ENCODE measurements at regions not wholly inside any gene's neighbourhood (a gene's known extent, or its start where the extent isn't known, plus 50 kb on each side); places are given as distances from the start of the nearest gene placed in this dataset.

- no peak for TF ChIP-seq ZFP91 (CRISPR knock-in tag; IDR thresholded peaks at IDR 0.05)
- TF ChIP-seq RFX1 (IDR thresholded peaks at IDR 0.05): no peak
- no peak for TF ChIP-seq ZNF282 (CRISPR knock-in tag; IDR thresholded peaks at IDR 0.05)
- TF ChIP-seq, protein P1, sequence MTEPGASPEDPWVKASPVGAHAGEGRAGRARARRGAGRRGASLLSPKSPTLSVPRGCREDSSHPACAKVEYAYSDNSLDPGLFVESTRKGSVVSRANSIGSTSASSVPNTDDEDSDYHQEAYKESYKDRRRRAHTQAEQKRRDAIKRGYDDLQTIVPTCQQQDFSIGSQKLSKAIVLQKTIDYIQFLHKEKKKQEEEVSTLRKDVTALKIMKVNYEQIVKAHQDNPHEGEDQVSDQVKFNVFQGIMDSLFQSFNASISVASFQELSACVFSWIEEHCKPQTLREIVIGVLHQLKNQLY (CRISPR knock-in tag; conservative IDR thresholded peaks at IDR 0.05): no peak
These were observed 960.5 kb downstream of the RPA4 start (continued) for GRCh38 chrX:97844161-97844560.

GRCh38 chrX:97844943-97845342 is 961.2 kb downstream of the RPA4 start:
- no peak for TF ChIP-seq ZNF551 (CRISPR knock-in tag; IDR thresholded peaks at IDR 0.05)
- TF ChIP-seq ZNF354B (CRISPR knock-in tag; IDR thresholded peaks at IDR 0.05): no peak
- TF ChIP-seq, protein P2, sequence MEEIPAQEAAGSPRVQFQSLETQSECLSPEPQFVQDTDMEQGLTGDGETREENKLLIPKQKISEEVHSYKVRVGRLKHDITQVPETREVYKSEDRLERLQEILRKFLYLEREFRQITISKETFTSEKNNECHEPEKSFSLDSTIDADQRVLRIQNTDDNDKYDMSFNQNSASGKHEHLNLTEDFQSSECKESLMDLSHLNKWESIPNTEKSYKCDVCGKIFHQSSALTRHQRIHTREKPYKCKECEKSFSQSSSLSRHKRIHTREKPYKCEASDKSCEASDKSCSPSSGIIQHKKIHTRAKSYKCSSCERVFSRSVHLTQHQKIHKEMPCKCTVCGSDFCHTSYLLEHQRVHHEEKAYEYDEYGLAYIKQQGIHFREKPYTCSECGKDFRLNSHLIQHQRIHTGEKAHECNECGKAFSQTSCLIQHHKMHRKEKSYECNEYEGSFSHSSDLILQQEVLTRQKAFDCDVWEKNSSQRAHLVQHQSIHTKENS (CRISPR knock-in tag; IDR thresholded peaks at IDR 0.05): no peak
- TF ChIP-seq JUN (IDR thresholded peaks at IDR 0.05; ENCODE audit: borderline replicate concordance, low read depth, low read length): no peak
- no peak for TF ChIP-seq JUN (CRISPR knock-in tag; IDR thresholded peaks at IDR 0.05; ENCODE audit: borderline replicate concordance)
- TF ChIP-seq CHCHD3 (CRISPR knock-in tag; IDR thresholded peaks at IDR 0.05): no peak
- TF ChIP-seq HEY1 (CRISPR knock-in tag; IDR thresholded peaks at IDR 0.05; ENCODE audit: borderline replicate concordance): no peak
- TF ChIP-seq NFRKB (IDR thresholded peaks at IDR 0.05; ENCODE audit: low read depth): no peak
- TF ChIP-seq POLR2B (IDR thresholded peaks at IDR 0.05; ENCODE audit: low read depth, partially characterized antibody): no peak
- TF ChIP-seq POLR3G (IDR thresholded peaks at IDR 0.05; ENCODE audit: extremely low read depth, insufficient read length, insufficient replicate concordance): no peak
- no peak for TF ChIP-seq ZNF449 (CRISPR knock-in tag; IDR thresholded peaks at IDR 0.05)
- TF ChIP-seq NR2F6 (CRISPR knock-in tag; IDR thresholded peaks at IDR 0.05): no peak
- Histone ChIP-seq H3K9me1 (ENCODE audit: control insufficient read depth, insufficient read depth, low read length) (no peaks in the 10 kb centered on the region), H3K4me1 (replicated peaks in 1 of 2; ENCODE audit: control insufficient read depth in 2 of 2, insufficient read depth in 2 of 2, low read length in 2 of 2) (no peaks in the 10 kb centered on the region), H4K20me1 (replicated peaks; ENCODE audit: control insufficient read depth, insufficient read depth, low read length) (no peaks in the 10 kb centered on the region), H3K9me3 (replicated peaks; ENCODE audit: control insufficient read depth, insufficient read depth, low read depth, low read length) (no peaks in the 10 kb centered on the region), H3K9ac (ENCODE audit: insufficient read depth in 1 of 2, low read depth in 2 of 2, low read length in 2 of 2) (no peak overlapping the region), H3K79me2 (ENCODE audit: control insufficient read depth, insufficient read depth, low read length) (no peaks in the 10 kb centered on the region), H3K4me2 (ENCODE audit: insufficient read depth, low read length) (no peak overlapping the region), H3K36me3 (ENCODE audit: control insufficient read depth, insufficient read depth, low read length) (no peaks in the 10 kb centered on the region), H2AFZ (ENCODE audit: low read depth, low read length) (no peak overlapping the region), H3K27me3 (ENCODE audit: control insufficient read depth in 2 of 2, insufficient read depth in 2 of 2, low read length in 2 of 2) (peaks cover 0 to 9% of the 10 kb centered on the region in 2 experiments; a peak in 1 of 5 replicates), H3K27ac (ENCODE audit: extremely low read depth, low read depth, low read length) (no peak overlapping the region), H3K4me3 (no peak overlapping the region)
- ChIA-PET POLR2A (interaction anchor here (0.6 kb wide), 1 partner anchor 432 kb away, joined by 3 read pairs; no protein-coding TSS in a partner anchor), CTCF (ENCODE audit: low intra/inter-chr PET ratio) (no interaction called here)
- no peak for FAIRE-seq
- no peak for ATAC-seq
- WGBS (ENCODE audit: insufficient coverage, low coverage, missing lambda C conversion rate): 0% methylated on average over 4 of the region's 16 CpGs
- no peak for DNase-seq (ENCODE audit: extremely low read depth in 1 of 4, low spot score in 3 of 4)
- intact Hi-C loops (cut with micrococcal nuclease): no loop called here
- BruUV-seq (replicated peaks): no TSS peak
- in situ Hi-C loops (cut with MboI): no loop called here
